Psoas muscle (tissue), 7 donors: ENCODE measurements at regions not wholly inside any gene's neighbourhood (a gene's known extent, or its start where the extent isn't known, plus 50 kb on each side); places are given as distances from the start of the nearest gene placed in this dataset.

Source experiments
- ATAC-seq, 4 donors: fragments of 200-7000 bp; cut with Tn5 transposase; one replicate each; pipeline ENCODE4 v1.9.1; 2020; ENCODE audit warnings: moderate library complexity in 3 of 4, mild to moderate bottlenecking in 2 of 4
- DNase-seq, 2 donors: peaks; one replicate each; pipeline ENCODE4 v3.0.0-alpha.2; 2020
- H3K27ac ChIP-seq: fragments of 200-600 bp; one replicate; pipeline ENCODE4 v1.8.0; 2022
- H3K27me3 ChIP-seq, 3 donors: fragments of 200-600 bp in 1 of 3; one replicate each; pipeline versions ENCODE4 v1.6.1 to v1.8.0; 2013 to 2022; ENCODE audit warnings: low read length in 2 of 3, mild to moderate bottlenecking in 2 of 3, moderate library complexity in 1 of 3; ENCODE audit not compliant: insufficient read depth in 3 of 3
- H3K36me3 ChIP-seq, 2 donors: fragments of 200-600 bp in 1 of 2; one replicate each; pipeline versions ENCODE4 v1.6.1 to v1.8.0; 2013 to 2022; ENCODE audit warnings: low read depth in 1 of 2, mild to moderate bottlenecking in 1 of 2, moderate library complexity in 1 of 2; ENCODE audit not compliant: insufficient read depth in 1 of 2
- H3K4me1 ChIP-seq: fragments of 200-600 bp; one replicate; pipeline ENCODE4 v1.8.0; 2022
- H3K4me3 ChIP-seq: fragments of 200-600 bp; one replicate; pipeline ENCODE4 v1.8.0; 2022; ENCODE audit warnings: mild to moderate bottlenecking
- H3K9me3 ChIP-seq: fragments of 200-600 bp; one replicate; pipeline ENCODE4 v1.8.0; 2022
- WGBS, 3 donors: extraction: QIAGEN DNeasy Blood & Tissue Kit; methylation state at CpG; one replicate each; pipeline versions ENCODE4 v1.1.6 to v1.1.7; 2013; 5-methylcytosine and 5-hydroxymethylcytosine counted together
- intact Hi-C, 2 donors: fragments of 100-400 bp; cut with DNase I; formaldehyde crosslinking; loops; one replicate each; pipeline versions ENCODE4 v1.11.0 to v1.14.2; 2022
- TF ChIP-seq, protein P1 (sequence below): fragments of 200-600 bp; IDR thresholded peaks from one replicate; pipeline ENCODE4 v1.8.0; 2022; ENCODE audit warnings: antibody characterized with exemption
- donor health status: healthy with polysubstance abuse.
- donor health status: DM: no; HTN: no; CAD: no; lungs with moderate emphysema.
- donor health status: Bipolar disorder and iron deficiency.
- donor health status: healthy.
- donor health status: DM: yes; HTN: yes; CAD: no.
- donor health status: DM: no; HTN: no; CAD: no.
- donor health status: DM: yes; HTN: yes; CAD: no.

DNA sequence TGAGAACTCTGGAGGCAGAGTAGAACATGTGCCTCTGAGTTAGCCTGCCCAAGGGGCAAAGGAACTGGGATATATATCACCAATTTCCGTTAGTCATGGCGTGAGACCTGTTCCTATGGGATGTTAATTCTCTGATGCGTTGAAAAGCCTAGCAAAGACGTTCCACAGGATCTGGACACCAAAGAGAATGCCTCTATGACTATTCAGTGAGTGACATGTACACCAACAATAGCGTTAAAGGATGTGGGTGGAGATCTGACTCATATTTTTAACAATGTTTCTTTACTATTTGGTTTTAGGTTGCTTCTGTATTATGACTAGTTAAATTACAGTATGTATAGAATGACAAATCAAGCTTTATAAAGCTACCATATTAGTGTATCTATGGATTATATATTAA lies 320.9 kb upstream of the MC4R start:
- Histone ChIP-seq H3K4me1 (no peaks in the 10 kb centered on the region), H3K9me3 (no peaks in the 10 kb centered on the region), H3K27ac (no peak overlapping the region), H3K4me3 (no peak overlapping the region), H3K27me3 (no peaks in the 10 kb centered on the region), H3K36me3 (no peaks in the 10 kb centered on the region)
- DNase-seq (no peak), ATAC-seq (no peak)
- TF ChIP-seq, protein P1, sequence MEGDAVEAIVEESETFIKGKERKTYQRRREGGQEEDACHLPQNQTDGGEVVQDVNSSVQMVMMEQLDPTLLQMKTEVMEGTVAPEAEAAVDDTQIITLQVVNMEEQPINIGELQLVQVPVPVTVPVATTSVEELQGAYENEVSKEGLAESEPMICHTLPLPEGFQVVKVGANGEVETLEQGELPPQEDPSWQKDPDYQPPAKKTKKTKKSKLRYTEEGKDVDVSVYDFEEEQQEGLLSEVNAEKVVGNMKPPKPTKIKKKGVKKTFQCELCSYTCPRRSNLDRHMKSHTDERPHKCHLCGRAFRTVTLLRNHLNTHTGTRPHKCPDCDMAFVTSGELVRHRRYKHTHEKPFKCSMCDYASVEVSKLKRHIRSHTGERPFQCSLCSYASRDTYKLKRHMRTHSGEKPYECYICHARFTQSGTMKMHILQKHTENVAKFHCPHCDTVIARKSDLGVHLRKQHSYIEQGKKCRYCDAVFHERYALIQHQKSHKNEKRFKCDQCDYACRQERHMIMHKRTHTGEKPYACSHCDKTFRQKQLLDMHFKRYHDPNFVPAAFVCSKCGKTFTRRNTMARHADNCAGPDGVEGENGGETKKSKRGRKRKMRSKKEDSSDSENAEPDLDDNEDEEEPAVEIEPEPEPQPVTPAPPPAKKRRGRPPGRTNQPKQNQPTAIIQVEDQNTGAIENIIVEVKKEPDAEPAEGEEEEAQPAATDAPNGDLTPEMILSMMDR = no peak
- intact Hi-C loops = no loop called here
- 45 to 53% (median 48%) methylated on average over 5 of the region's 5 CpGs for WGBS, 3 donors

DNA sequence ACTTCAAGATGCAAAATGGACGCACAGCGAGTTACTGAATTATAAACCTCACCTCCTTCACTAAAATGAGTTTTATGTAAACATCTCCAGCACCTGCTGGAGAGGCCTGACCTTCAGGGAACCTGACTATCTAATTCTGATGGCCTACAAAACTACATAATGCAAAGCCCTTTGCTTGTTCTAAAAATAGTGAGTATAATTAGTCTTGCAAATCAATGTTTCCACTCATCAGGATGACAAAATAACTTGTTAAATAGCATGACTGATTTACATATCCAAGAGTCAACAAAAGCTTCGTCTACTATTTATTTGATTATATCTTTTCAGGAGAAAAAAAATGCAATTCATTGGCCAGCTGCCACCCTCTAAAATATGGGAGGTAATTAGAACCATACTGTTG lies 326.3 kb upstream of the MC4R start:
- ATAC-seq (no peak), DNase-seq (no peak)
- Histone ChIP-seq H3K4me3 (no peak overlapping the region), H3K27me3 (no peaks in the 10 kb centered on the region), H3K9me3 (no peaks in the 10 kb centered on the region), H3K4me1 (no peaks in the 10 kb centered on the region), H3K36me3 (no peaks in the 10 kb centered on the region), H3K27ac (no peak overlapping the region)
- intact Hi-C loops = no loop called here
- TF ChIP-seq, protein P1 = no peak
- 71 to 72% (median 72%) methylated on average over 3 of the region's 3 CpGs for WGBS, 3 donors

DNA sequence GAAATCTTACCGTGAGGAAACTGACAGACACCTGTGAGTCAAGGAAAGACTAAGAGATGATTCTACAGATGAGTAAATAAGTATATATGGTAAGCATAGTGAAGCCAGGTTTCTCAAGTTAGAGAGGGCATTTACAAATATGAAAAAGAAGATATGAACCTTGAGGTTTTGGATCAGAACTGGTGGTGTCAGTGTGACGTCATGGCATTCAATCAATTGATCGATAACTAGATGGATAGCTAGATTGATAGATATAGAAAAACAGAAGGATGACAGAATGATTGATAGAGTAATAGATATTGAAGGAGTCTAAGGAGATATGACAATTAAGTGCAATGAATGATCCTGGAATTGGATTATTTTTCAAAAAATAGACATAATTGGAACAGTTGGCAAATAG lies 350.2 kb upstream of the MC4R start:
- TF ChIP-seq, protein P1 = no peak
- WGBS, 3 donors = 82 to 88% (median 88%) methylated on average over 3 of the region's 3 CpGs
- no peaks in the 10 kb centered on the region for H3K9me3 ChIP-seq
- no peaks in the 10 kb centered on the region for H3K27me3 ChIP-seq
- no peaks in the 10 kb centered on the region for H3K4me1 ChIP-seq
- no peak overlapping the region for H3K27ac ChIP-seq
- DNase-seq (no peak), ATAC-seq (no peak)
- intact Hi-C loops = no loop called here
- no peak overlapping the region for H3K4me3 ChIP-seq
- H3K36me3 ChIP-seq = no peaks in the 10 kb centered on the region

DNA sequence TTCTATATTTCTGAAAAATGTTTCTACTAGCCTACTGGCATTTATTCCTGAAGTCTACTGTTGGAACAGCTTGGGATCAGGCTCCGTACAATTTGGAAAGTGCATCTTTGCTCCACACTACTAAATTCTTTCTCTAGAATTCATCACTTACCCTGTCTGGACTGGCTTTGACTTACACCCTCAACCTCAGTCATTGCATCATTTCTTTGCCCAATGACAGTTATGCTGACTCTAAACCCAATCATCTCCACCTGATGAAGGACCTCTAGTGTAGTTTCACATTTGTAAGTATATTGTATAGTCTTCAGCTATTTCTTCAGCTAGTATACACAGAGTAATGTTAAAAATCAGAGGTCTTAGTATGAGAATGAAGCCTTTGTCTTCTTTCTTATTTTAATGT lies 359.6 kb upstream of the MC4R start:
- intact Hi-C loops = no loop called here
- no peak for ATAC-seq

DNA sequence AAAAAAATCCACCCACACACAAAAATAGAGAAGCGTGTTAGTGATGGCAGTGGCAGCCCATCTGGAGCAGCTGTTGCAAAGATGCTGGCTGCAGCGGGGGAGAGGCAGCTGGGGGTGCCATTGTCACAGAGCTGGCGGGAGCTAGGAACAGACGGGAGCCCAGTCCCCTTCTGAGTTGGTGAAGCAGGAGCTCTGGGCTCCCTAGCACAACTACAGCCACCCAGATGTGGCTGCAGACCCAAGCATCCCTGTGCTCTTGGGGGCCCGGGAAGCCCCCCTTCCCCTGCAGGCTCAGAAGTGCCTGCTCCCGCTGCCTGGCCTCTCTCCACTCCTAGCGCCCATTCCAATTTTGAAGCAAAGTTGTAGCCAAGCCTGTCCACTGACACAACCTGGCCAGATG lies 366.6 kb upstream of the MC4R start:
- Histone ChIP-seq H3K27me3 (no peaks in the 10 kb centered on the region), H3K4me1 (no peaks in the 10 kb centered on the region), H3K4me3 (no peak overlapping the region), H3K36me3 (no peaks in the 10 kb centered on the region), H3K27ac (no peak overlapping the region), H3K9me3 (no peaks in the 10 kb centered on the region)
- DNase-seq (peak in 1 of 2 donors; percentile 29), ATAC-seq (no peak)
- TF ChIP-seq, protein P1 = no peak
- intact Hi-C loops = no loop called here
- WGBS, 3 donors = 60% methylated on average over 7 of the region's 7 CpGs

More for the DNA sequence above, 359.6 kb upstream of the MC4R start:
- 92 to 97% (median 93%) methylated on average over 1 of the region's 1 CpG for WGBS, 3 donors
- TF ChIP-seq, protein P1 = no peak
- H3K9me3 ChIP-seq = no peaks in the 10 kb centered on the region
- H3K27me3 ChIP-seq = no peaks in the 10 kb centered on the region
- no peak overlapping the region for H3K27ac ChIP-seq
- H3K4me1 ChIP-seq = no peaks in the 10 kb centered on the region
- H3K36me3 ChIP-seq = no peaks in the 10 kb centered on the region
- DNase-seq = no peak
- no peak overlapping the region for H3K4me3 ChIP-seq
